ENCODE measurements at regions not wholly inside any gene's neighbourhood (a gene's known extent, or its start where the extent isn't known, plus 50 kb on each side); places are given as distances from the start of the nearest gene placed in this dataset.

DNA sequence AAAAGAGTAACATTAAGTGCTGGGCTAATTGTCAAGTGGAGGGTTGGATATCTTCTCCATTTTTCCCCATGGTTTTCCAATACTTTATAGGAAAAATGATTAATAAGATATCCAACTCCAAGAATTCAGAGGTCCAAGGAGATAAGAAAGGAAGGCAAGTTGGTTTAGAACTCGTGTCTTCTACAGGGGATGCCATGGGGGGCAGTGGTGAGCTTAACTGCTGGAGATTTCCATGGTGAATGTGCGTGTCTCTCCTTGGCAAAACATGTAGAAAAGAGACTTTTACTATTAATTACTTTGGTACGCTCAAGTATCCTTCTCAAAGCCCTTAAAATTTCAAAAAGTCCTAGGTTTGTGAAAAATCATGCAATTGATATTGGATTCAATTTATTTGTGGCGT lies 982.9 kb upstream of the RBFOX1 start:
- no peak for DNase-seq

GRCh38 chr16:6345090-6345489 lies 987.6 kb upstream of the RBFOX1 start:
- no peak for DNase-seq

GRCh38 chr16:6343157-6343556 lies 989.5 kb upstream of the RBFOX1 start:
- DNase-seq: no peak

DNA sequence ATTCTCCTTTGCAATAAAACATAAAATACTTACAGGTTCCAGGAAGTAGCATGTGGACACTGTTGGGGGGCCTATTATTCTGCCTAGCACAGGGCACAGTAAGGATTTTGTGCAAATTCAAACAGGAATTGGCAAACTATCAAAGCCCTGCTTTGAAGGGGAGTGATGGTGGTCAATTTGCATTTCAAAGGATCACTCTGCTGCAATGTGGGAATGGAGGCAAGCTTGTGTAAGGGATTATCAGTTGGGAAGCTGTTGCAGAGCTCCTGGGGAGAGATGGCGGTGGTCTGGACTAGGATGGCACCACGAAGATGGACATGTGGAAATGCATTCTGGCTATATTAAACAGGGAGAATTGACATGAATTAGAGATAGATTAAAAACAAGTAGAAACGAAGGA lies 990.7 kb upstream of the RBFOX1 start:
- no peak for DNase-seq

- no peak for DNase-seq
Measured at GRCh38 chr16:6335072-6335471, 997.6 kb upstream of the RBFOX1 start.

DNA sequence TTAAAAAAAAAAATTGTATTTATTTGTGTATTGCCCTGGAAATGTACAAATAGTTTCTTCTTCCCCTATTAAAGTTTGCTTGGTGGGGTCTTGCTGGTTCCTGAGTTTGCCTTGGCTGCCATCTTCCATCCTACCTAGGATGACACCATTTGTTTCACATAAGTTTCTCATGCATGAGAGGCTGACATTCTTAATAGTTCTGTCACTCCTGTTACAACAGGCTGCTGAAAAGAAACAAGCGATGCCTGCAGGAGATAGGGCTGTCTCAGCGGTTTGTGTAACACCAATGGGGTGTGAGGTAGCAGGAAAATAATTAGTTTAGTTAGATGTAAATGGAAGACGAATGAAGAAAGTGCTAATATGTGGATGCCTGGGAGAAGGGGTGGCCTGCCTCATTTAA lies 1000.9 kb upstream of the RBFOX1 start:
- DNase-seq: no peak

GRCh38 chr16:6317934-6318333 lies 1014.7 kb upstream of the RBFOX1 start:
- no peak for DNase-seq

- no peak for DNase-seq
Measured at GRCh38 chr16:6309271-6309670, 1023.4 kb upstream of the RBFOX1 start.

GRCh38 chr16:6308176-6308575 lies 1024.5 kb upstream of the RBFOX1 start:
- no peak for DNase-seq

DNA sequence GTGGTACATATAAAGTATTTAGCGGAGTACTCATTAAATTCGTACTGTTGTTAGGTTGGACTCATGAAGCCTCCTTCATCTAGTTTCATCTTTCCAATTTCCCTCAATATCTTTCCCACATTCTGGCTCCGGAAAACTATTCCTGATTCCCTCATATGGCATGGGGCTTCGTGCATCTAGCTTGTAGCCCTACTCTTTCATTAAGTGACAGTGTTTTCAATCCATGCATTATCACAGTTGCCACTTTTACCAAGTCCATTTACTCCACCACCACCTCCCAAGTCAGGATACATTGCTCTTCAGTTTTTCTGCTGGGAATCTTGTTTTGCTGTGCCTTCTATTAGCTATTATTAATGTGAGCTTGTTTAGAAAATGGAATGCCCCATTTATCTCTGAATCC lies 1032.1 kb upstream of the RBFOX1 start:
- DNase-seq: no peak

GRCh38 chr16:6297666-6298410 lies 1034.8 kb upstream of the RBFOX1 start:
- peak; percentile 66 for DNase-seq

- no peak for DNase-seq
Measured at GRCh38 chr16:6286176-6286575, 1046.5 kb upstream of the RBFOX1 start.

DNA sequence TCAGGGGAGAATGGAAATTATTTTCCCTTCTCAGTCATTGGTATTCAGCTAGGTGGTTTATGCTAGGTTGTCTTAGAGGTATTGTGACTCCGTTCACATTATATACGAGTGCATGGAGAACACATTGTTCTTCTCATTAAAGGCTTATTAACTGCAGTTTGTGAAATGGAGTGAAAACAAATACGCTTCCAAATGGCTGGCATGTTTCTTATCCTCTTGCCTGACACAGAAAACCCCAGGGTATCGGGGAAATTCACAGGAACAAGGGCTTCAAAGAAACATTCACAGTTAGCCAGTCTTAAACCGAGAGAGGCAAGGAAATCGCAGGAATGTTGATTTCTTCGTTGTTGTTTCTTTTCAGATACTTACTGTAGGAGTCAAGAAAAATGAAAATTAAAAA lies 1047.9 kb upstream of the RBFOX1 start:
- no peak for DNase-seq

- DNase-seq: no peak
Measured at GRCh38 chr16:6281994-6282393, 1050.7 kb upstream of the RBFOX1 start.

GRCh38 chr16:6281274-6281673 lies 1051.4 kb upstream of the RBFOX1 start:
- no peak for DNase-seq

- no peak for DNase-seq
Measured at GRCh38 chr16:6280055-6280454, 1052.6 kb upstream of the RBFOX1 start.

DNA sequence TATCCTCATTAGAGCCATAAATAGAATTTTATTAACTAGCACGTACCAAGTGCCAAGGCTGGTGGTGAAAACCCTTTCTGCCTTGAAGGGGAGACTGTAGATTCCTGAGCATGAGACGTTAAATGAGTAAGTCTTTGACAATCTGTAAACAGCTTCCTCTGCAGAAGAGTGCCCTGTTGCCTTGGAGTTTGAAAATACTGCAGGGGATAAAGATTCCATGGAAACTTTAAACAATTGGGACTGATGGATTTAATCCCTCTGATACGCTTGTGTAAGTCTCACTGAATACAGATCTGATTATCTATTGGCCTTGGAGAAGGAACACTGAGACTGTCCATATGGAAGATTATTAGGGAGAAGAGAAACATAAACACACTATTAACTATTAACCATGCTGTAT lies 1053.4 kb upstream of the RBFOX1 start:
- no peak for DNase-seq

GRCh38 chr16:6274351-6274750 lies 1058.3 kb upstream of the RBFOX1 start:
- DNase-seq: no peak

DNA sequence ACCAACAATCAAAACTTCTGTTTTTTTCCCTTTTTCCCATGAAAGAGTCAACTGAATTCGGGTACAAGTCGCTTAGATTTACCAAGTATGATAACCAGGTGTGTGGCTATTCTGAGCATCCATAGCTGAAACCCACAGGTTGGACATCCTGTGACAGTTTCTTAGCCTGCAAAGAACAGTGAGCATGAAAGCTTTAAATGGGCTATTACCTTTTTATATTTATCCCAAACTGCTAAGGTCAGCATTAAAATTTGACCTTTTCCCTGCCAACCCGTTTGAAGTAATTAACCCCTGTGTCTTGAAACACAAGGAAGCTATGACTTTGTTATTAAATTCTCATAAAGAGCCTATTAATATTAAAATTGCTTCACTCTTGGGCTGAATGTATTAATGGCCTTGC lies 1065.0 kb upstream of the RBFOX1 start:
- no peak for DNase-seq

- no peak for DNase-seq
Measured at GRCh38 chr16:6266703-6267102, 1065.9 kb upstream of the RBFOX1 start.

GRCh38 chr16:6265968-6266367 lies 1066.7 kb upstream of the RBFOX1 start:
- no peak for DNase-seq

DNA sequence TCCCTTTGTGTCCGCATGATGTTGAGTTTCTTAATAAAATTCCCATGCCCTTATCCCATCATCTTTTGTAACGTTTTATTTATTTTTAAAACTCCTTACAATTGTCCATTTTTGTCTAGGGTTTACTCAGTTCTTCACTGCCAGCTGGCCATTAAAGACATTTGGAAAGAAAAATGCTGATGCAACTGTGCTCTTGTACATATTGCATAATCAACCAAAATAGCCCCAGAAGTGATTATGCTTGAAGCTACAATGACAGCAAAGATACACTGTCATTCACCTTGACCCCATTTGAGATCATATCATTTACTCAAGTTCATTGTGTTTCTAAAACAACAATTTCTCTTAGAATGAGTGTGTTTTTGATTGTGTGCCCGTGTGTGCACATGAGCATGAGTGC lies 1074.6 kb upstream of the RBFOX1 start:
- DNase-seq: no peak

GRCh38 chr16:6252541-6252940 lies 1080.1 kb upstream of the RBFOX1 start:
- DNase-seq: no peak

GRCh38 chr16:6250511-6250910 lies 1082.1 kb upstream of the RBFOX1 start:
- DNase-seq: no peak

DNA sequence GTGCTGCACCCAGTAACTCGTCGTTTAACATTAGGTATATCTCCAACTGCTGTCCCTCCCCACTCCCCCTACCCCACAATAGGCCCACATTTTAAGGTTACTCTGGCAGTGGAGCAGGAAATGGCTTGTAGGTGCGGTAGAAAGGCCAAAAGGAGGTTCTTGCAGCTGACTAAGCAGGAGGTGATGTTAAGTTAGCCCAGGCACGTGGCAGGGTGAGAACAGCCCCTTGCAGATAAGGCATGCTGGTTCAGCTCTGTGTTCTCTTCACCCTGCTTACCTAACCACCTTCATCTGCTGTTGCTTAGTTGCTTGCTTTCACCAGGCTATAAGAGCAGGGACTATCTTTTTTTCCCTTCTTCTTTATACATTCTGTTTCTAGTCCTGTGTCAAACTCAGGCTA lies 1082.8 kb upstream of the RBFOX1 start:
- DNase-seq: no peak

GRCh38 chr16:6248199-6248598 lies 1084.4 kb upstream of the RBFOX1 start:
- no peak for DNase-seq

Data from DMS153 (cell line).